DMS153 treated with DMSO at 0.1 percent for 48 hours (cell line): ENCODE measurements at regions not wholly inside any gene's neighbourhood (a gene's known extent, or its start where the extent isn't known, plus 50 kb on each side); places are given as distances from the start of the nearest gene placed in this dataset.

Experiments
- DNase-seq: peaks from one replicate; lab custom pipeline; 2025; ENCODE audit not compliant: unreplicated experiment; lab: John Stamatoyannopoulos, UW

DNA sequence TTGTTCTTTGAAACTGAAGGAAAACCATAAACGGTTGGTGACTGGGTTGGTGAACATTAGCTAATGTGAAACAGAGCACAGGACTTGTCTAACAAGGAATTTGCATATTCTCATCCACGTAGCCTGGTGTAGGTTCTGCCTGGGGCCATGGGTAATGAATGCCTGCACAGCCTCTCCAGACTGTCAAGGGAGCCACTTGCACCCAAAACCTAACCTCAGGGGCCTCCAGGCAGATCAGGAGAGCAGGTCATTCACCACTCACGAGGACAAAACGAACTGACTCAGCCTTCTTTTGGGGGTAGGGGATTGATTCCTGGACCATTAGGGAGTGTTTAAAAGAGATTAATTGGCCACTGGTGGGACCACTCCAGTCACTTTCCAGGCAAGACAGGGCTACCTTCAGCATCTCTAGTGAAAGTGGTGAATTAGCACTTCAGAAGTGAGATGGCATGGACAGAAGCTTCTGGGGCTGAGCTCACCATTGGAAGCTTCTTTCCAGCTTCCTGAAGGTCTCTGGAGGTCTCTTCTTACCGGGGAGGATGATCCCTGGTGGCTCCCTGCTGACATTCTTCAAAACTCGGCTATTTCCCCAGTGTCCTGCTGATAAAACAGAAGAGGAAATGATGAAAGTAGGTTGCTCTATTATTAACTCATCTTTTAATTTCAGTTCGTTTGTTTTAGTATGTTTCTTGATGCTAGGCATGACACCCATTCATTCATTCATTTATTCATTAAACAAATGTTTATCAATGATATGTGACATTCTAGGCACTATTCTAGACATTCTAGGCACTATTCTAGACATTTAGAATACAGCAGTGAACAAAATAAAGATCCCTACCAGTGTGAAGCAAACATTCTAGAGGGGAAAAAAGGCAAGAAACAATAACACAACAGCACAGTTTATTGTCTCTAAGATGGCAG lies 104.5 kb upstream of the LNX1 start:
- DNase-seq: no peak

DNA sequence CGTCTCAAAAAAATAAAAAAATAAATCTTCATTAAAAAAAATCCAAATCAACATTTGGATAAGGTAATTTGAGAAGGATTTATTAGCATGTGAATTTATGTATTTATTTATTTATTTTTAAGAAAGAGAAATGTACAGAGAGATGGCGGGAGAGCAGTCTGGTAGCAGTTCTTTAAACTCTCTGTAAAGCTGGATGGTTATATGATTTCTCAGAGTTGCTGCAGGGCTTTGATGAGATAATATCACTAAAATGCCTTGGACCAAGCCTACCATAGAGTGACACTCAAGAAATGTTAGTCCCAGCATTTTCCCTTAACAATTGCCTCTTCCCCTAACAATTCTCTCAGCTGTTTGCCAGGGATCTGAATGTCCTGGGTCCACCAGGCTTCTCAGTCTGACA lies 103.4 kb upstream of the LNX1 start:
- DNase-seq: no peak

DNA sequence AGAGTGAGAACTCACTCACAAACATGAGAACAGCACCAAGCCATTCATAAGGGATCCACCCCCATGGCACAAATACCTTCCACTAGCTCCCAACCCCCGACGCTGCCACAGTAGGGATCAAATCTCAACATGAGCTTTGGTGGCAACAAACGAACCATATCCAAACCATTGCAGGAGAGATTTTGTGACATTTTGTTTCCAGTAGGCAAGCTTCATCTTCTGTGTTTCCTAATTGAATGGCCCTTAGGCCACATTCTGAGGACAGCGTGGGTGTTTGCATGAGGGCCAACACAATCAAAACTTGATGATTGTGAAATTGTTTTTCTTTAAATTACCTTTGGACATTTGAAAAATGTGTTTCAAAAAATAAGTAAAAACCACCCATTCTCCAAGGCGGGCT lies 102.6 kb upstream of the LNX1 start:
- no peak for DNase-seq

DNA sequence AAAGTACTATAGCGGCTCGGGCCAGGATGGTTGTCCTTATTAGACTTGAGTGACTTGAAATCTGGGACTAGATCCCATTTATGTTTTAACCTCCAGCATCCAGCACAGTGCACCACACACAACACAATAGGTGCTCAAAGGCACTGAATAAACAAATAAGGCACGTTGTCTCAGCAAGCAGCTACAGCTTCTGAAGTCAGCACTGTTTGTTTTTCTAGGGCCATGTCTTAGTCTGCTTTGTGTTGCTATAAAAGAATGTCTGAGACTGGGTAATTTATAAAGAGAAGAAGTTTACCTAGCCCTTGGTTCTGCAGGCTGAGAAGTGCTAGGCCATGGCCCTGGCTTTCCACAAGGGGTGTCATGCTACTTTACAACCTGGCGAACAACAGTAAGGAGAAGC lies 102.1 kb upstream of the LNX1 start:
- DNase-seq: peak; percentile 29

DNA sequence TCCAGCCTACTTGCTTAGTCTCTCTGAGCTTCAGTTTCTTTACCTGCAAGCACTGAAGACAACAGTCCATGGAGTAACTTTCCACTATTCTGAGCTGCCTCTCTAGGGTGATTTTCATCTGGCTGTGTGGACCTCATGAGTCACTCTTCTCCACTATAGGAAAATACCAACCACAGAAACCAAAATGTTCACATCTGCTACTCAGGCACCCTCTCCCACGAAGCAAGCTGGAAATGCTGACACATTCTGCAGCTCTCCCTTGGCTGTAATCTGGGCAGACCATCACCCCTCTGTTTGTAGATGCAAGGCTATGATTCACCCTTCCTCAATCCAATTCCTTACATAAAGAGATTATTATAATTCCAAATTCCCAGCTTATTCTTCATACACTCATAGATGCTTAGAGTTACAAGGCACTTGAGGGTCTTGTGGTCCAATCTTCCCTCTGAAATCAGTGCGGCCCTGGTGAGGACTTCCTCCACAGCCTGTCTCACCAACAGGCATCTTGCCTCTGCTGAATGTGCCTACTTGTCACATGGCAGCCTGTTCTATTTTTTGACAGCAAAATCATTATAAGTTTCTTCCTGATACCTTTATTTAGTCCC lies 97.0 kb upstream of the LNX1 start:
- DNase-seq: no peak

DNA sequence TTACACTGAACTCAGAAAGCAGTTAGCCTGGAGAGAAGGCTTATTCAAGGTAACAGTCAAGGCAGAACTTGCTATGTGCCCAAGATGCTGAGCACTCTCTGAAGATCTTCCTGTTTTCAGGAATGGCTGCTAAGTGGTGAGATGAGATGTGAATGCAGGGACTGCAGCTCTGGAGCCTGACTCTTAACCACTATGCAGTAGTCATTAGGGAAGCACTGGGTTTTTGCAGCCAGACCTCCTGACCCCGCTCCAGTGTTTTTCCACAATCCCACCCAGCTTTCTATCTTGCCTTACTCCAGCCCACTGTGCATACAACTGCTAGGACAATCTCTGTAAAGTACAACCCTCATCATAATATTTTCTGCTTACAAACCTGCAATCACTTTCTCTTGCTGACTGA lies 95.2 kb upstream of the LNX1 start:
- DNase-seq: no peak

DNA sequence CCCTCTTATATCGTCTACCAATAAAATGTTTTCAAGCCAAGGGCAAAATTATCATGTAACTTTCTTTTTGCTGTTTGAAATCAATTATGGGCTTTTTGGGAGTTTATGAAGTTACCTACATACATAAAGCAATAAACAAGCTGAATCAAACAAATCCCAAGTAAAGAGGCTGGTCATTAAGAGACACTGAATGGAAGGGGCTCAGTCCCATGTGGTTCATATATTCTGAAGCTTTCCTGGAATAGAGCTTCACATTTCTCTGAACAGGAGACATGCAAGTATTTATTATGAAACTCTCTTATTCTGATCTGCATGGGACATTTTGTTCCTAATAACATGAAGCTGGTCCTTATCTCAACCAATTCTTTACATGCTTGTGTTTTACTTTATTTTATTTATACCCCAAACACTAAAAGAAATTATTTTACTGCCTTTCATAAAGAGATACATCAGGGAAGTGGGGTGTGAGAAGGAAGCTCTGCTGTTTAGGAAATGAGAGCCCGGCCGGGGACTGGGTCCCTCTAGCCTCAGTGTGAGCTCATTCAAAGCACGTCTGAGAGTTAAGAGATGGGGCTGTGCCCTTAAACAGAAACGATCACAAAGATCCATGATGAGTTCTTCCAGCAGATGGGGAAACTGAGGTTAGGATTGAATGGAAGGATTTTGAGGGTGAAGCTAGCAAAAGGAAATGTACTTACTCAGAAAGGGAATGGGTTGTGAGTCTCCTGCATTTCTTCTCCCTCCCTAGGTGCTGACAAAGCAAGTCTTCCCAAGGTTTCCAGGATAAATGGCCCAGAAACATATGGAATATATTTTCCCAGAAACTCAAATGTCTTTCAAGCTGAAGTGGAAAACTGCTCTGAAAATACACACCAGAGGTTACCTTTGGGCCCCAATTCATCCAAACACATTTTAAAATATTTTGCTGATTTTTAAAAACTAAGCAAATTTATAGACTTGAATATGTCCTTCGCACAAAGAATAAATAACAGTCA lies 93.1 kb upstream of the LNX1 start:
- no peak for DNase-seq

DNA sequence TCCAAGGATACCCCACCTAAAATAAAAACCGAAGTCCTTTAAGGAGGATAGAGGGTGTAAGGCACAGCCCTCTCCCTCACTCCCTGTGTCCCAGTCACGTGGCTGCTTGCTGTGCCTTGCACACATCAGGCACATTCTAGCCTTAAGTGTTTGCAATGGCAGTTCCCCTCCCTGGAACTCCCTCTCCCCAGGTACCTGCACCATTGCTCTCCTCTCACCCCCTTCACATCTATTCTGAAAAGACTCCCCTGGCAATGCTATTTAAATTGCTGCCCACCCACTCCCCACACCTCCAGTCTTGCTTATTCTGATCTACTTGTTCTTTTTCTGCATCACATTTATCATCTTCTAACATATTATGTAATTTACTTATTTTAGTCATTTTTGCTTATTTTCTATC lies 91.6 kb upstream of the LNX1 start:
- DNase-seq: no peak

DNA sequence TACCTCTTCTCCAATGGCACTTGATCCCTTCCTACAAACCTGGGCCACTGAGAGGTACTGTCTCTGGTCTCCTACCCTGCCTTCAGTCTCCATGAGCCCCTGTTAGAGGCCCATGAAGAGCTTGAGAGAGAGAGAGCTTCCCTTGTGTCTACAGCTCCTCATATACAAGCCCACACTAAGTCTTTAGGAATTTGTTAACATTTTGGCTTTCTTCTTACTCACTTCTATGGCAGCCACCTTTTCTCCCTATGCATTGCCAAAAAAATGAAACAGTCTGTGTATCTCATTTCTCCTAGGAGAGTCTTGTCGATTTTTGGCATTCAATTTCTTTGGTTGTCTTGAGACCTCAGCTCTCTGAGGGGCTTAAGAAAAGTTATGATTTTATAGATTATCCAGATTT lies 90.9 kb upstream of the LNX1 start:
- no peak for DNase-seq

DNA sequence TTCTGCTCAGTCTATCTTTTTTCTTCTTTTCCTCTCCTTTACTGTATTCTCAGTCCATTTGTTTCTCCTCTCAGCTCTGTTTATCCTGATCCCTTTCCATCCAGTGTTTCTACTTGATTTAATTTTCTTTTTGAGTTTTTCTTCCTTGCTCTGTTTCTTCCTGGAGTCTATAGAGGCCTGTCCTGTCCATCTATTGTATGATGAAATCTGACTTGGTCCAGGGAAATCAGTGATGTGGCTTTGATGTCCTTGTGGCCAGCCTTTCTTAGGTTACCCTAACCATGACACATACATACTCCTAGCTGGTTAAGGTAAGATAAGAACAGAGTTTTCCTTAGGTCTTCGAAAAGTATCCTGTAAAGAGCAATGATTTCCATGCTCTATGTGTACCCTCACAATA lies 89.3 kb upstream of the LNX1 start:
- DNase-seq: no peak

DNA sequence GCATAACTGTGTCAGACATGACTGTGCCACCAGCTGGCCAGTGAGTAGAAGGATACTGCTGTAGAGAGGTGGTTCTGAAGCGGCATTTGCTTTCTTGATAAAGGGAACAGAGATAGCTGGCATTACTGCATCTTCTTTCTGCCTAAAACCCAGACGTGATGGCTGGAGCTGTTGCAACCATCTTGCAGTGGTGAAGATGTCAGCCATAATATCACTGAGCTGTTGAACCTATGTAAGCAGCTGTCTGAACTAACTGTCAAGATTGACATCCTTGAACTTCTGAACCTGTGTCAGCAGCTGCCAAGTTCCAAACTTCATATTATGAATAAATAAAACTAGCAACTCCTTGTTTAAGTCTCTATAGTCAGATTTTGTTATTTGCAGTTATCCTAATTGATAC lies 88.9 kb upstream of the LNX1 start:
- DNase-seq: no peak

DNA sequence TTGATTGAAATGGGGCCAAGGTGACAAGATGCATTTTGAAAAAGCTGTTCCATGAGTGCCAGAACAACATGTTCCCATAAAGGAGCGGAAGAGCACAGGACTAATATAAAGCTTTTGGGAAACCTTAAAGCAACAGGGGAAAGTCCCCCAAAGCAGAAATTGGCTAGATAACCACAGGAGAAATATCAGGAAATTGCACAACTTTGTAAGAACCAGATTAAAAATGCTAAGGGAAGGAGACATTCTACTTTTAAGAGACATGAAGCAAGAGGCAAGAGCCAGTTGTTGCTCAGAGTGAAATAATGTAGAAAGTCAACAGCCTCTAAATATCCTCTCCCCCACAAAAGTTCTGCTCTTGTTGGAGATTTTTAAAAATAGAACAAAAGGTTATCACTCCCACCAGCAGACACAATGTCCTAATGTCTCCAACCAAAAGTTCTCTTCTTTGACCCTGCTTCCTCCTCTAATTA lies 85.2 kb upstream of the LNX1 start:
- no peak for DNase-seq

DNA sequence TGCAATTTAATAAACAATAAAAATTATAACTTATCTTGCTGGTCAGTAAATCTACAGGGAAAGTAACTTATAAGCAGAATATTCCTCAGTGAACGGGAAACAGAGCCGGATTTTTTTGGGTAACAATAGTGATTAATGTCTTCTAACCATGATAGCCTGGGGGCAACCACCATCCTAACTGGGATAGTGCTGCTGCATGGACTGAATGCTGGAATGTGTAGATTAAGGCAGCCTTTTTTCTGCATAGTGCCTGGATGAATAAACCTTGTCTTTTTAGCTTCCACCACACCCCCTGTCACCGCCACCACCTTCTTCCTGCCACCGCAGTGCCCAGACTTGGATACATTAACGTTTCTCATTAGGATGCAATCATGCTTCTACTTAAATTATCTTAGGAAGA lies 83.6 kb upstream of the LNX1 start:
- no peak for DNase-seq

DNA sequence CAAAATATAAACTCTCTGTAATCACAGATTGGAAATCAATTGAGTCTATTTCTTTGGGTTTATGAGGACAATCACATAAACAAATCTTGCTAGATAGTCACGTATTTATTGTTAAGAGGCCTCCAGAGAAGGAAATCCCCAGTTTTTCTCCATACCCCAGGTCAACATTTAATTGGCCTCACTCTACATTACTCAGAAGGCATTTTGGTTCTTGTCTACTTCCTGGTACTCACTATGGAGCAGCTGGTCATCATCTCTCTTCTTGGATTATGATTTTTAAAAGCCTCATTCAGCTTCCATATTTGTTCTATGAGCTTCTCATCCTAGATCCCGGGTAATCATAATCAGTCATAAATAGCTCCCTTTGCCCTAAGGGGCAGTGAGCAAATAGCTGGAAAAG lies 81.6 kb upstream of the LNX1 start:
- no peak for DNase-seq

DNA sequence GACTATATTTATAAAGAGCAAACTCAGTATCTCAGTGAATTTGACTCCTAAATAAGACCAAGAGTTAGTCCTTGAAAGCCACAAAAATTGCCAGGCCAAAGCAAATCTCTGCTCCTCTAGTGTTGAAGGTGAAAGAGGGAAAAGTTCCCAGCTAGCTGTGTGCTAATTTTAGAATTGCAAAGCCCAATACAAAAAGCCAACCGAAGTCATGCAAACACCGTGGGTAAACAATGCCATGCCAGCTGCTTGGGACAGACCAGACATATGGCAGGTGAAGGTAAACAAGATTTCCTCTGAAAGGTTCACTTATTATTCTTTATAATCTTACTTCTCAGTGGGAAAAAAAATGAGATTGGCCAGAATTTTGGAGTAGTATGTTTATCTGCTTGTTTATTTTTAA lies 80.5 kb upstream of the LNX1 start:
- peak; percentile 52 for DNase-seq

DNA sequence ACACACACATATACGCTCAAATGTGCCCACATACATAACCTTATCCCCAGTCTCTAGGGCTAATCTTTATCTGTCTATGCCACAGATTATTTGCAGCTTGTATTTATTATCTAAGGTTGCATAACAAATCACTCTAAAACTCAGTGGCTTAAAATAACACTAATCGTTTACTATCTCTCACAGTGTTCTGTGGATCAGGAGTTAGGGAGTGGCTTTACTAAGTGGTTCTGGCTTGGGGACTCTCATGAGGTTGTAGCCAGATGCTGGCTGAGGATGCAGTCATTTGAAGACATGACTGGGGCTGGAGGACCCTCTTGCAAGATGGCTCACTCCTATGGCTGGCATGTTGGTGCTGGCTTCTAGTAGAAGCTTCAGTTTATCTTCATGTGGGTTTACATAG lies 68.5 kb upstream of the LNX1 start:
- no peak for DNase-seq

DNA sequence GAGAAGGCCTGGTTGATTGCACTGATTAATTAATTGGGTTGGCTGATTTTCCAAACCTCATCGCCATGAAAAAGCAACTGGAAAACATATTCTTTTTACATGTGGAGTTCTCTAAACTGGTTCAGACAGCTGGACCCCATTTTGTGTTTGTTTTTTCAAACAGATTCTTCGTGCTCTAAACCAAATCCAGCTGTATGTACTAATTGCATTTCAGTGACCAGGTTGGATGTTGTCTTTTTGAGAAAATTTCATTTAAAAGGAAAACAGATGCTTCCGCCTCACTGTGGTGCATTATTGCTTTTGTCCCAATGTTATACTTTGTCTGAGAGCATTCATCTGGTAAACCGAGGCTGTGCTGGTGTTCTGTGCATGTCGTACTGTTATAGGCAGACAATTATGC lies 67.8 kb upstream of the LNX1 start:
- DNase-seq: no peak

DNA sequence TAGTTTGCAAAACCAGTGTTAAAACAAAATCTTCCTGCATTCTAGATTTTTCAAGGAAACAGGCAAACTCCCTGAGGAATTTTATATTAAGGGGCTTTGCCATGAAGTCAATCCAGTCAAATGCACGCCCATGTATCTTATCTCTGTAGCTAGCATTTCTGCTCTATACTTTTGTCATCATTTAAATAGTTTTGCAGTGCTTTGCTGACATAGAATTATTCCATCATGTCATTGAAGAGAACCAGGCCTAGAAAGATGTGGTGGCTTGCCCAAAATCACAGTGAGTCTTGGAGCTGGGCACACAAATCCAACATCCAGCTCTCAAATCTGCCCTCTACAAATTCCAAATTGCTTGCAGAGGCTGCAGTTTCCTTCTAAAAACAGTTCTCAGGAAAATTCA lies 66.7 kb upstream of the LNX1 start:
- DNase-seq: no peak

DNA sequence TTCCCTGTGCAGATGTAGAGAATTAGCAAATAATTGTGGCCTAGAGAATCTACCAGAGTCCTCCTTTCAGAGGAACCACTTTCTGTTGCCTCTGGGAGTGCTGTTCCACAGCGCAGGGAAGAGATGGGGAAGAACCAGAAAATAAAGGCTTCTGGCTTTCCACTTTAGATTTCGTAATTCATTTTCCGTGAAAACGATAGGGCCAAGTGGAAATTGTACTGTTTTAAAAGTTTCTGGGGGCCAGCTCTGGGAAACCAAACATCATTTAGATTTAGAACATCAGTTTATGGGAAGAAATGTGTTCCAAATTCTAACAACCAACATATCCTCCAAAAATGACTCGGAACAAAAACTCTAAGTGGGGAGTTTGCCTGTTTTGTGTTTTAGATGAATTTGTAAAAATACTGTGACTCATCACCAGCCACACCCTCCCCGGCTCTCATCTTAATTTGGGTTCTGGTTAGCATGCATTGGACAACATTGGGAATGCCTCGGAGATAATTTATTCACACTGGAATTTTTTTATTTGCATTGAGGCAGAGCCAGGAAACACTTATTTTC lies 65.2 kb upstream of the LNX1 start:
- DNase-seq: no peak

DNA sequence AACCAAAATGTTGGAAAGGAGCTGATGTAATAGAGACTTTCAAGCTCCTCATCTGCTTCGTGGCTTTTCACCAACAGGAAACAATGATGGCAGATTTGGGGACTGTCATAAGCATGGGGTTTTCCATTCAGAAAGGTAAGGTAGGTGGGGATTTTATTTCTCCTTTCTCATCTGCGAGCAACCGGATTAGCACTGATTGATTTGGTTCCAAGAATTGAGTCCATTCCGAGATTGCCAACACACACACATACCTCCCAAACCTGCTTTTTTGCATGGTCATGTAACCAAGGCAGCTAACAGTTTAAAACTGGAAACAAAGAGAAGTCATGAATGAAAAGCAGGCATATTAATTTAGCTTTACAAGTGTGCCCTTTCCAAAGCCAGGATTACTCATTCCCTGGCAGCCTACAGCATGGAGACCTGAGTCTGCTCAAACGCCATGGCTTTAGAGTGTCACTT lies 63.0 kb upstream of the LNX1 start:
- no peak for DNase-seq

DNA sequence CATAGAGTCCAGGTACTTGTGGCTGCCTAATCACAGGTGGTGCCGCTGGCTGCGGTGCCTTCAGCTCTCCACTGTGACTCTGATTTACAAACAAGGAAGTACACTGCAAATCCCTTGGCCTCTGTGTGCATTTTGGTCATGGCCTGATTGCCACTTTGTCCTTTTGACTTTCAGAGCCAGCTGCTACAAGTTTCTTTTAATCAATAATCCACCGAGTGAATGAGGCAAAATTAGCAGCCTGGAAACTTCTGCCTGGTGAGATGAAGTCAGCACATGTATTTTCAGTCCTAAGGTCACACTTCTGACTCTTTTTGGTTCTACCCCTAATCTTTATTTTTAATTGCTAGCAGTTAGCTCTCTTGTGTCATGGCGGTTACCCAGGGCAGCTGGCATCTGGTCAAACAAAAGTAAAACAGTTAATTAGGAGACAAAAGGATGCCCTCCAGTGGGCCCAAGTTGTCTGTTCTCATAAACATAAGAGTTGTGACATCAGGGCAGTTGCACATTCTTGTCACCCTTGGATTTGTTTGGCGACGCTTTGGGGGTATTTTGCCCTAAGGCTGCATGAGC lies 62.3 kb upstream of the LNX1 start:
- peak; percentile 84 for DNase-seq
